ENCODE measurements at regions not wholly inside any gene's neighbourhood (a gene's known extent, or its start where the extent isn't known, plus 50 kb on each side); places are given as distances from the start of the nearest gene placed in this dataset.

DNA sequence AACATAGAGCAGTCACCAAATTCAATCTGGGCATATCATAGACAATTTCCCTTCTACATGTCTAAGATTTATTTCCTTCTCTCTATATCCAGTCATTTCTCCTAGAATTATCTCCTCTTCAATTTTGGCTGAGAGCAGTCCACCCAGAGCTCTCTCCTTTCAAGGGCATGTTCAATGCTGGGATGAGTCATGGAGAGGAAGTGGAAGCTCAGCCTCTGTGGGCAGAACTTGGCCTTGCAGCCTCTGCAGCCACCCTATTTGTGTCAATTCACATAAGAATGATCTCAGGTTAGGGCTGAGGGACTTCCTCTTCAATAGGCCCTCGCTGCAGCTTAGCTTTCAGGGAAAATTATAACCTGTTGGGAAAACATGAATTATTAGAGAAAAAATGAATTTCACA, 560.8 kb downstream of the POM121L12 start:
- H3K36me3 ChIP-seq (ENCODE audit: control insufficient read depth, insufficient read depth, low read length) = no peaks in the 10 kb centered on the region
- Mint-ChIP-seq H3K4me1 (no peaks in the 10 kb centered on the region), H3K27ac (no peak overlapping the region), H3K27me3 (ENCODE audit: low read depth in 2 of 2) (no peaks in the 10 kb centered on the region), H3K36me3 (peaks cover 40% of the 10 kb centered on the region), H3K4me3 (no peak overlapping the region), H3K9me3 (peaks cover 19 to 26% of the 10 kb centered on the region in 2 donors)
- H3K27me3 ChIP-seq (ENCODE audit: control insufficient read depth, insufficient read depth, low read length) = no peaks in the 10 kb centered on the region
- H3K4me1 ChIP-seq (ENCODE audit: control insufficient read depth, insufficient read depth, low read length) = no peaks in the 10 kb centered on the region
- no peak for DNase-seq
- ATAC-seq = no peak
- TF ChIP-seq, protein P1, sequence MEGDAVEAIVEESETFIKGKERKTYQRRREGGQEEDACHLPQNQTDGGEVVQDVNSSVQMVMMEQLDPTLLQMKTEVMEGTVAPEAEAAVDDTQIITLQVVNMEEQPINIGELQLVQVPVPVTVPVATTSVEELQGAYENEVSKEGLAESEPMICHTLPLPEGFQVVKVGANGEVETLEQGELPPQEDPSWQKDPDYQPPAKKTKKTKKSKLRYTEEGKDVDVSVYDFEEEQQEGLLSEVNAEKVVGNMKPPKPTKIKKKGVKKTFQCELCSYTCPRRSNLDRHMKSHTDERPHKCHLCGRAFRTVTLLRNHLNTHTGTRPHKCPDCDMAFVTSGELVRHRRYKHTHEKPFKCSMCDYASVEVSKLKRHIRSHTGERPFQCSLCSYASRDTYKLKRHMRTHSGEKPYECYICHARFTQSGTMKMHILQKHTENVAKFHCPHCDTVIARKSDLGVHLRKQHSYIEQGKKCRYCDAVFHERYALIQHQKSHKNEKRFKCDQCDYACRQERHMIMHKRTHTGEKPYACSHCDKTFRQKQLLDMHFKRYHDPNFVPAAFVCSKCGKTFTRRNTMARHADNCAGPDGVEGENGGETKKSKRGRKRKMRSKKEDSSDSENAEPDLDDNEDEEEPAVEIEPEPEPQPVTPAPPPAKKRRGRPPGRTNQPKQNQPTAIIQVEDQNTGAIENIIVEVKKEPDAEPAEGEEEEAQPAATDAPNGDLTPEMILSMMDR (IDR thresholded peaks at IDR 0.05) = no peak
- intact Hi-C loops (cut with micrococcal nuclease) = no loop called here
- WGBS (ENCODE audit: insufficient coverage) = 58% methylated on average over 1 of the region's 1 CpG
- no peak overlapping the region for H3K27ac ChIP-seq (ENCODE audit: low read length)
- H3K9me3 ChIP-seq (ENCODE audit: control insufficient read depth, insufficient read depth, low read length) = peaks cover 13% of the 10 kb centered on the region
- no peak overlapping the region for H3K4me3 ChIP-seq (ENCODE audit: low read length)

DNA sequence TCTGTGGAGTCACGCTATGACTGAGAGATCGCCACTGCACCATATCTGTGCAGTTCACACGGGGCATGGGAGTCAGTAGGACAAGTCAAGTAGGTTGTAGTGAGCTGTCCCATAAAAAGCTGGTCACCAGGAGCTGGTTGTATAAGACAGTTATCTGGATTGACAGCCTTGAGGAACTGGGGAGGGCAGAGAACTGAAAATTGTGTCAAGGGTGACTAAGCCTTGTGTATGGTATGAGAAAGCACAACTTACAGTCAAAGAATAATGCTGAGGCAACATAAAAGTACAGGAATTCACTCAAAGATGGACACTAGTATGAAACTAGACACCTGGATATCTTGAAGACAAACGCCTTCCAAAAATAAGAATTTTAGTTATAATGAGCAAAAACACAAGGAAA, 564.9 kb downstream of the POM121L12 start:
- no peaks in the 10 kb centered on the region for H3K4me1 ChIP-seq (ENCODE audit: control insufficient read depth, insufficient read depth, low read length)
- 78% methylated on average over 4 of the region's 4 CpGs for WGBS (ENCODE audit: insufficient coverage)
- H3K27ac ChIP-seq (ENCODE audit: low read length) = no peak overlapping the region
- DNase-seq (no peak), ATAC-seq (no peak)
- H3K4me3 ChIP-seq (ENCODE audit: low read length) = no peak overlapping the region
- Mint-ChIP-seq H3K9me3 (peaks cover 19 to 27% of the 10 kb centered on the region in 2 donors), H3K36me3 (peaks cover 25% of the 10 kb centered on the region), H3K27me3 (ENCODE audit: low read depth in 2 of 2) (no peaks in the 10 kb centered on the region), H3K4me1 (no peaks in the 10 kb centered on the region), H3K27ac (no peak overlapping the region), H3K4me3 (no peak overlapping the region)
- intact Hi-C loops (cut with micrococcal nuclease) = no loop called here
- H3K9me3 ChIP-seq (ENCODE audit: control insufficient read depth, insufficient read depth, low read length) = peaks cover 19% of the 10 kb centered on the region
- no peaks in the 10 kb centered on the region for H3K27me3 ChIP-seq (ENCODE audit: control insufficient read depth, insufficient read depth, low read length)
- H3K36me3 ChIP-seq (ENCODE audit: control insufficient read depth, insufficient read depth, low read length) = no peaks in the 10 kb centered on the region
- TF ChIP-seq, protein P1 (IDR thresholded peaks at IDR 0.05) = no peak

DNA sequence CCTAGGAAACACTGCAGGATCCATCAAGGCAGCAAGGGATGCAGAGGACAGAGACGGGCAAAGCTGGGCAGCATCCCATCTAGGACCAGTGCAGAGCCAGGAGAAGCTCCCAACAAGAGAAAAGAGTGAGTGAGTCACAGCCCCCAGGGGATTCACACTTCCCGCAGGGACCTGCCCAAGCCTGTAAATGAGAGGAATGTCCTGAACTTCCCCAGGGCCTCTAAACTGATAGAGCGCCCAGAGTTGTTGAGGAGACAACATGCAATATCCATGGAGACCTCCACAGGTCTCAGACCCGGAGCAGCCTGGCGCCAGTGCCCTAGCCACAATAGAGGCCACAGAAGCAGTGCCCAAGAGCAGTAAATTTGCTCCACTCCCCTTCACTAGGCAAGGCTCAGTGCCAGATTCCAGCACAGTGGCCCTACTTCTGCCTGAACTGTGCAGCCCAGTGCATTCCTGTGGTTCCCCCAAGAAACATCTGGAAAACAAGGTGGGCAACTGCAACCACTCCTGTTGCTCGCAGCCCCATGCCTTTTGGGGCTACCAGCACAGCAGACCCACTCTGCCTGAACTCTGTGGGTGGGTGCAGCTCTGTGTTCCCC, 567.5 kb downstream of the POM121L12 start:
- Mint-ChIP-seq H3K36me3 (peaks cover 16% of the 10 kb centered on the region), H3K4me3 (no peak overlapping the region), H3K27ac (no peak overlapping the region), H3K4me1 (no peaks in the 10 kb centered on the region), H3K9me3 (peaks cover 15 to 25% of the 10 kb centered on the region in 2 donors), H3K27me3 (ENCODE audit: low read depth in 2 of 2) (no peaks in the 10 kb centered on the region)
- intact Hi-C loops (cut with micrococcal nuclease) = no loop called here
- DNase-seq (no peak), ATAC-seq (no peak)
- WGBS (ENCODE audit: insufficient coverage) = 82% methylated on average over 6 of the region's 6 CpGs
- H3K4me1 ChIP-seq (ENCODE audit: control insufficient read depth, insufficient read depth, low read length) = no peaks in the 10 kb centered on the region
- H3K27ac ChIP-seq (ENCODE audit: low read length) = no peak overlapping the region
- H3K36me3 ChIP-seq (ENCODE audit: control insufficient read depth, insufficient read depth, low read length) = no peaks in the 10 kb centered on the region
- peaks cover 16% of the 10 kb centered on the region for H3K9me3 ChIP-seq (ENCODE audit: control insufficient read depth, insufficient read depth, low read length)
- no peak overlapping the region for H3K4me3 ChIP-seq (ENCODE audit: low read length)
- TF ChIP-seq, protein P1 (IDR thresholded peaks at IDR 0.05) = no peak
- H3K27me3 ChIP-seq (ENCODE audit: control insufficient read depth, insufficient read depth, low read length) = no peaks in the 10 kb centered on the region

DNA sequence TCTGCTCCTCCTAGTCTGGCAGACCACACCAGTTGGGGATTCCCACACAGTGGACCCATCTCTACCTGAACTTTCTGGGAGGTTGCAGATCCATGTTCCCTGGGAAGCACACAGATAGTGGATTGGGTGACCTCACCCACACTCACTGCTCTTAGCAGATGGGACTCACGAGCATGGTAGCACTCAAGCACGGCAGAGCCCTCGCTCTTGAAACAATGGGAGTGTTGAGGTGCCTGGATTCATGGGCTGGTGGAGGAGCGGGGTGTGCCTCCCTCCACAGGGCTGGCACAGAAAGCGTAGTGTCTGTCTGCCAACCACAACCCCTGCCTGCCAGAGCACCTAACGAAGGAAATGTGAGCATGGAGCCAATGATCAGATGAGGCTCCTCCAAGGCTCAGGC, 568.0 kb downstream of the POM121L12 start:
- Histone ChIP-seq H3K9me3 (ENCODE audit: control insufficient read depth, insufficient read depth, low read length) (peaks cover 16% of the 10 kb centered on the region), H3K4me1 (ENCODE audit: control insufficient read depth, insufficient read depth, low read length) (no peaks in the 10 kb centered on the region), H3K27ac (ENCODE audit: low read length) (no peak overlapping the region), H3K27me3 (ENCODE audit: control insufficient read depth, insufficient read depth, low read length) (no peaks in the 10 kb centered on the region), H3K36me3 (ENCODE audit: control insufficient read depth, insufficient read depth, low read length) (no peaks in the 10 kb centered on the region), H3K4me3 (ENCODE audit: low read length) (no peak overlapping the region)
- 82% methylated on average over 6 of the region's 6 CpGs for WGBS (ENCODE audit: insufficient coverage)
- TF ChIP-seq, protein P1 (IDR thresholded peaks at IDR 0.05) = no peak
- H3K9me3 Mint-ChIP-seq = peaks cover 15 to 25% of the 10 kb centered on the region in 2 donors
- ATAC-seq (no peak), DNase-seq (no peak)
- peaks cover 16% of the 10 kb centered on the region for H3K36me3 Mint-ChIP-seq
- no peak overlapping the region for H3K27ac Mint-ChIP-seq
- H3K4me3 Mint-ChIP-seq = no peak overlapping the region
- intact Hi-C loops (cut with micrococcal nuclease) = no loop called here
- H3K4me1 Mint-ChIP-seq = no peaks in the 10 kb centered on the region
- no peaks in the 10 kb centered on the region for H3K27me3 Mint-ChIP-seq (ENCODE audit: low read depth in 2 of 2)

Data from natural killer cell (primary cell).